K562 (cell line): ENCODE measurements at regions not wholly inside any gene's neighbourhood (a gene's known extent, or its start where the extent isn't known, plus 50 kb on each side); places are given as distances from the start of the nearest gene placed in this dataset.

Experiments used
- ATAC-seq: fragments of 200-7000 bp; cut with Tn5 transposase; 3 replicates; pipeline ENCODE4 v1.9.1; 2020; ENCODE audit warnings: moderate library complexity
- BruUV-seq: library from RNA; stranded (reverse); fragments of 400-500 nt; replicated peaks from 2 replicates; lab custom pipeline; 2021; lab: Mats Ljungman, UMichigan
- CTCF ChIA-PET: fragments of 300-600 bp; formaldehyde crosslinking; extraction: SDS; loops from one replicate; lab custom pipeline; 2021; ENCODE audit warnings: low intra/inter-chr PET ratio; lab: Yijun Ruan, JAX
- POLR2A ChIA-PET: fragments of 300-600, 350-650 bp; sonication (Branson Sonifier 250); formaldehyde crosslinking; extraction: SDS; loops from one replicate; lab custom pipeline; 2021; ENCODE audit warnings: antibody characterized with exemption, inconsistent platforms; lab: Yijun Ruan, JAX
- DNase-seq, 4 experiments: peaks; one replicate each; pipeline versions ENCODE4 v3.0.0 to v3.0.0-alpha.2; 2011 to 2018; ENCODE audit warnings: low spot score in 3 of 4, mixed read lengths in 3 of 4; ENCODE audit errors: extremely low read depth in 1 of 4
- FAIRE-seq: peaks from 2 replicates; lab custom pipeline; 2011; peaks lifted over from hg19 to GRCh38; lab: Jason Lieb, UNC
- H2AFZ ChIP-seq: 2 replicates; pipeline ENCODE4 v1.6.0; 2011; ENCODE audit warnings: low read depth, low read length, control low read depth, inconsistent platforms
- H3K27ac ChIP-seq: fragments of 200-600 bp; 3 replicates; pipeline ENCODE4 v1.8.0; 2011; ENCODE audit warnings: low read depth, mild to moderate bottlenecking, control low read depth, inconsistent platforms, low read length, moderate library complexity, mixed read lengths; ENCODE audit errors: extremely low read depth
- H3K27me3 ChIP-seq, 2 experiments: fragments of 300-600 bp in 1 of 2; 2 replicates in 1 of 2; 3 replicates in 1 of 2; pipeline versions ENCODE4 v1.6.0 to v1.8.0; 2011; ENCODE audit warnings: inconsistent platforms in 2 of 2, low read length in 2 of 2, mild to moderate bottlenecking in 1 of 2, mixed read lengths in 1 of 2, moderate library complexity in 1 of 2; ENCODE audit not compliant: control insufficient read depth in 2 of 2, insufficient read depth in 2 of 2
- H3K36me3 ChIP-seq: fragments of 300-600 bp; 3 replicates; pipeline ENCODE4 v1.8.0; 2011; ENCODE audit warnings: mild to moderate bottlenecking, low read length, inconsistent platforms; ENCODE audit not compliant: control insufficient read depth, insufficient read depth
- H3K4me1 ChIP-seq, 2 experiments: fragments of 200-600 bp in 1 of 2; replicated peaks in 1 of 2; 2 replicates in 1 of 2; 3 replicates in 1 of 2; pipeline versions ENCODE4 v1.5.1 to v1.8.0; 2011; ENCODE audit warnings: inconsistent platforms in 2 of 2, low read length in 2 of 2, mild to moderate bottlenecking in 1 of 2, mixed read lengths in 1 of 2, moderate library complexity in 1 of 2; ENCODE audit not compliant: control insufficient read depth in 2 of 2, insufficient read depth in 2 of 2
- H3K4me2 ChIP-seq: 2 replicates; pipeline ENCODE4 v1.6.1; 2011; ENCODE audit warnings: low read length, control low read depth, inconsistent platforms, mixed read lengths; ENCODE audit not compliant: insufficient read depth
- H3K4me3 ChIP-seq: fragments of 200-600 bp; sonication (generic), shearing (Covaris generic); 2 replicates; pipeline ENCODE4 v1.5.1; 2016; ENCODE audit warnings: control low read depth, inconsistent platforms
- H3K79me2 ChIP-seq: fragments of 200-600 bp; 3 replicates; pipeline ENCODE4 v1.8.0; 2011; ENCODE audit warnings: low read length, inconsistent platforms; ENCODE audit not compliant: control insufficient read depth, insufficient read depth
- H3K9ac ChIP-seq, 2 experiments: 2 replicates each; pipeline versions ENCODE4 v1.6.0 to v1.6.1; 2011; ENCODE audit warnings: low read depth in 2 of 2, low read length in 2 of 2, control low read depth in 1 of 2, inconsistent platforms in 1 of 2, mild to moderate bottlenecking in 1 of 2, mixed read lengths in 1 of 2; ENCODE audit not compliant: insufficient read depth in 1 of 2
- H3K9me1 ChIP-seq: one replicate; pipeline ENCODE4 v1.6.0; 2011; ENCODE audit warnings: inconsistent platforms, mild to moderate bottlenecking, low read length, moderate library complexity; ENCODE audit not compliant: control insufficient read depth, insufficient read depth
- H3K9me3 ChIP-seq: replicated peaks from 2 replicates; pipeline ENCODE4 v1.5.1; 2011; ENCODE audit warnings: low read depth, low read length, inconsistent platforms; ENCODE audit not compliant: control insufficient read depth, insufficient read depth
- H4K20me1 ChIP-seq: replicated peaks from 2 replicates; pipeline ENCODE4 v1.6.1; 2011; ENCODE audit warnings: low read length, inconsistent platforms, mixed read lengths; ENCODE audit not compliant: control insufficient read depth, insufficient read depth
- BCL6 ChIP-seq: fragments of 250-450 bp; sonication (Bioruptor Pico); IDR thresholded peaks from 2 replicates; pipeline ENCODE4 v1.4.0; 2020
- CBX1 ChIP-seq: sonication (generic); IDR thresholded peaks from 2 replicates; pipeline ENCODE4 v1.6.1; 2016; ENCODE audit warnings: antibody characterized with exemption, low read depth, mild to moderate bottlenecking
- CBX3 ChIP-seq, 2 experiments: IDR thresholded peaks; 1 replicate in 1 of 2; 2 replicates in 1 of 2; pipeline ENCODE4 v1.6.1; 2012; ENCODE audit warnings: inconsistent platforms in 2 of 2, low read length in 2 of 2, borderline replicate concordance in 1 of 2, control low read depth in 1 of 2
- CBX5 ChIP-seq: IDR thresholded peaks from 2 replicates; pipeline ENCODE4 v1.6.1; 2014; ENCODE audit warnings: low read depth, borderline replicate concordance
- SLC30A9 ChIP-seq: fragments of 250-450 bp; sonication (Bioruptor Pico); IDR thresholded peaks from 2 replicates; pipeline ENCODE4 v1.8.0; 2022; ENCODE audit warnings: mild to moderate bottlenecking, moderate library complexity
- SMAD4 ChIP-seq: fragments of 250-450 bp; sonication (Bioruptor Pico); conservative IDR thresholded peaks from 2 replicates; pipeline ENCODE4 v1.8.0; 2021; ENCODE audit warnings: inconsistent platforms, mild to moderate bottlenecking, moderate library complexity
- SMARCE1 ChIP-seq: fragments of 450-650 bp; IDR thresholded peaks from 2 replicates; pipeline ENCODE4 v1.7.1; 2016; ENCODE audit warnings: mild to moderate bottlenecking
- TRIM24 ChIP-seq, 2 experiments: fragments of 450-650 bp; IDR thresholded peaks; 2 replicates each; pipeline ENCODE4 v1.6.1; 2016
- TRIM28 ChIP-seq: fragments of 450-650 bp; IDR thresholded peaks from 2 replicates; pipeline ENCODE4 v1.6.1; 2017
- ZNF766 ChIP-seq: fragments of 200-800 bp; sonication (Bioruptor generic); conservative IDR thresholded peaks from 2 replicates; pipeline ENCODE4 v1.6.1; 2016; ENCODE audit warnings: missing genetic modification characterization, missing compliant biosample characterization
- ZSCAN29 ChIP-seq: fragments of 450-650 bp; IDR thresholded peaks from 2 replicates; pipeline ENCODE4 v1.6.1; 2017
- WGBS: fragments of 100-300 bp; shearing (Covaris generic); methylation state at CpG from one replicate; pipeline ENCODE4 v1.1.6; 2016; ENCODE audit warnings: low coverage, mixed read lengths; ENCODE audit not compliant: insufficient coverage; ENCODE audit errors: missing lambda C conversion rate; 5-methylcytosine and 5-hydroxymethylcytosine counted together
- in situ Hi-C: fragments of 300-500 bp; cut with MboI; formaldehyde crosslinking; loops from 4 replicates; pipeline ENCODE4 v1.15.0; 2018; ENCODE audit warnings: inconsistent platforms, mixed read lengths
- intact Hi-C: fragments of 100-400 bp; cut with micrococcal nuclease; formaldehyde crosslinking; loops from 2 replicates; pipeline ENCODE4 v1.14.2; 2022
- TF ChIP-seq, protein P1 (sequence below): fragments of 250-450 bp; sonication (Bioruptor Pico); IDR thresholded peaks from 2 replicates; pipeline ENCODE4 v1.8.0; 2021; ENCODE audit warnings: moderate library complexity, mild to moderate bottlenecking, inconsistent platforms
- TF ChIP-seq, protein P2 (sequence below): sonication (generic); formaldehyde crosslinking; IDR thresholded peaks from 2 replicates; pipeline ENCODE4 v1.8.0; 2022; ENCODE audit warnings: mild to moderate bottlenecking, missing genetic modification reagents, borderline replicate concordance
- TF ChIP-seq, protein P3 (sequence below), 2 experiments: fragments of 450-650 bp; IDR thresholded peaks; 2 replicates each; pipeline ENCODE4 v1.6.1; 2018; ENCODE audit warnings: mild to moderate bottlenecking in 2 of 2, low read depth in 1 of 2; ENCODE audit not compliant: partially characterized antibody in 2 of 2
- TF ChIP-seq, protein P4 (sequence below): fragments of 250-450 bp; sonication (Bioruptor Pico); IDR thresholded peaks from 2 replicates; pipeline ENCODE4 v1.9.0; 2021; ENCODE audit warnings: mild to moderate bottlenecking

DNA sequence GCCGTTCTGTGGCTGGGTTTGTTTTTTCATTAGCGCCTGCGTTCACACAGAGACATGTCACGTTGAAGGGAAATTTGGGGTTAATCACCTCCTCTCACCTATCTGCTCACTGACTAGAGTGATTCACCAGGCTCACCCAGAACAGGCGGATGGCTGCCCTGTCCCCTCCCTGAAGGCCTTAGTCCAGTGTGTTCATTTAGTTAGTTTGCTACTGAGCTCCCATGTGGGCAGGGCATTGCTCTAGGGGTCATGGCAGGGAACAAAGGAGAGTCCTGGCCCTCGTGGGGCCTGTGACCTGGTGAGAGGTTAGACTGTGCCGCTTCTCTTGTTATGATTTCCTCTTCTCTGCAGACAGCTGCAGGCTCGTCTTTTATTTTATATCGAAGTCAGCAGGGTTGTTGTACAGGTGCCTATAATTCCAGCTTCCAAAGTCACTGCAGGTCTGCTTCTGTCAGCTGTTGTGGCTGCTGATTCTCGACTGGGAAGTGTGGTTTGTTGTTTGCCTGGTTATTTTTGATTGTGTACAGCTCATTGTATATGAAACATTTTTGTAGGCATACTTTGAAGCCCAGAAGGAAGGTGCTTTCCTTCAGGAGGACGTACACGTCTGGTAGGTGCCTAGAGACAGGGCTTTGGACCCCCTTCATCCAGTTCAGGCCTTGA is 73.4 kb upstream of the GSE1 start:
- Histone ChIP-seq H2AFZ (no peak overlapping the region), H3K4me1 (peaks cover 56 to 82% of the 10 kb centered on the region in 2 experiments), H3K27ac (no peak overlapping the region), H3K4me3 (no peak overlapping the region), H3K9ac (no peak overlapping the region), H3K9me1 (peaks cover 7% of the 10 kb centered on the region), H3K9me3 (peaks cover 8% of the 10 kb centered on the region), H3K4me2 (no peak overlapping the region), H3K79me2 (peaks cover 66% of the 10 kb centered on the region), H4K20me1 (no peaks in the 10 kb centered on the region), H3K27me3 (no peaks in the 10 kb centered on the region; a peak in 1 of 5 replicates), H3K36me3 (peaks cover 15% of the 10 kb centered on the region; the same call in 2 of the 3 replicates)
- in situ Hi-C loops: no loop called here
- WGBS: 83% methylated on average over 12 of the region's 12 CpGs
- intact Hi-C loops: no loop called here
- no TSS peak for BruUV-seq
- no peak for DNase-seq
- POLR2A ChIA-PET: interaction anchor here (0.6 to 7.2 kb wide), 6 partner anchors 12 to 135 kb away, joined by 3 to 122 read pairs (median 3); no protein-coding TSS in a partner anchor
- CTCF ChIA-PET: no interaction called here
- ATAC-seq: no peak
- FAIRE-seq: no peak
- TF ChIP-seq, protein P1, sequence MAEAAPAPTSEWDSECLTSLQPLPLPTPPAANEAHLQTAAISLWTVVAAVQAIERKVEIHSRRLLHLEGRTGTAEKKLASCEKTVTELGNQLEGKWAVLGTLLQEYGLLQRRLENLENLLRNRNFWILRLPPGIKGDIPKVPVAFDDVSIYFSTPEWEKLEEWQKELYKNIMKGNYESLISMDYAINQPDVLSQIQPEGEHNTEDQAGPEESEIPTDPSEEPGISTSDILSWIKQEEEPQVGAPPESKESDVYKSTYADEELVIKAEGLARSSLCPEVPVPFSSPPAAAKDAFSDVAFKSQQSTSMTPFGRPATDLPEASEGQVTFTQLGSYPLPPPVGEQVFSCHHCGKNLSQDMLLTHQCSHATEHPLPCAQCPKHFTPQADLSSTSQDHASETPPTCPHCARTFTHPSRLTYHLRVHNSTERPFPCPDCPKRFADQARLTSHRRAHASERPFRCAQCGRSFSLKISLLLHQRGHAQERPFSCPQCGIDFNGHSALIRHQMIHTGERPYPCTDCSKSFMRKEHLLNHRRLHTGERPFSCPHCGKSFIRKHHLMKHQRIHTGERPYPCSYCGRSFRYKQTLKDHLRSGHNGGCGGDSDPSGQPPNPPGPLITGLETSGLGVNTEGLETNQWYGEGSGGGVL (CRISPR knock-in tag): no peak
- TF ChIP-seq CBX3 (IDR thresholded peaks at IDR 0.05; ENCODE audit: borderline replicate concordance in 1 of 2, low read length in 2 of 2) (peak in 1 of 2 experiments; percentile 73; a peak in 2 of 3 replicates), SMAD4 (CRISPR knock-in tag) (no peak), SLC30A9 (CRISPR knock-in tag) (no peak), BCL6 (CRISPR knock-in tag) (no peak), ZSCAN29 (no peak), CBX5 (peak; percentile 70; the same call in 1 of the 2 replicates), TRIM24 (IDR thresholded peaks at IDR 0.05) (0 out of 4 replicates have a peak, but pooled peaks of 1 of the 2 experiments have one; percentile 37), CBX1 (peak; percentile 65), SMARCE1 (no peak), TRIM28 (peak; percentile 87), ZNF766 (CRISPR knock-in tag) (no peak)
- TF ChIP-seq, protein P2, sequence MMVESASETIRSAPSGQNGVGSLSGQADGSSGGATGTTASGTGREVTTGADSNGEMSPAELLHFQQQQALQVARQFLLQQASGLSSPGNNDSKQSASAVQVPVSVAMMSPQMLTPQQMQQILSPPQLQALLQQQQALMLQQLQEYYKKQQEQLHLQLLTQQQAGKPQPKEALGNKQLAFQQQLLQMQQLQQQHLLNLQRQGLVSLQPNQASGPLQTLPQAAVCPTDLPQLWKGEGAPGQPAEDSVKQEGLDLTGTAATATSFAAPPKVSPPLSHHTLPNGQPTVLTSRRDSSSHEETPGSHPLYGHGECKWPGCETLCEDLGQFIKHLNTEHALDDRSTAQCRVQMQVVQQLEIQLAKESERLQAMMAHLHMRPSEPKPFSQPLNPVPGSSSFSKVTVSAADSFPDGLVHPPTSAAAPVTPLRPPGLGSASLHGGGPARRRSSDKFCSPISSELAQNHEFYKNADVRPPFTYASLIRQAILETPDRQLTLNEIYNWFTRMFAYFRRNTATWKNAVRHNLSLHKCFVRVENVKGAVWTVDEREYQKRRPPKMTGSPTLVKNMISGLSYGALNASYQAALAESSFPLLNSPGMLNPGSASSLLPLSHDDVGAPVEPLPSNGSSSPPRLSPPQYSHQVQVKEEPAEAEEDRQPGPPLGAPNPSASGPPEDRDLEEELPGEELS (CRISPR knock-in tag): no peak
- TF ChIP-seq, protein P3, sequence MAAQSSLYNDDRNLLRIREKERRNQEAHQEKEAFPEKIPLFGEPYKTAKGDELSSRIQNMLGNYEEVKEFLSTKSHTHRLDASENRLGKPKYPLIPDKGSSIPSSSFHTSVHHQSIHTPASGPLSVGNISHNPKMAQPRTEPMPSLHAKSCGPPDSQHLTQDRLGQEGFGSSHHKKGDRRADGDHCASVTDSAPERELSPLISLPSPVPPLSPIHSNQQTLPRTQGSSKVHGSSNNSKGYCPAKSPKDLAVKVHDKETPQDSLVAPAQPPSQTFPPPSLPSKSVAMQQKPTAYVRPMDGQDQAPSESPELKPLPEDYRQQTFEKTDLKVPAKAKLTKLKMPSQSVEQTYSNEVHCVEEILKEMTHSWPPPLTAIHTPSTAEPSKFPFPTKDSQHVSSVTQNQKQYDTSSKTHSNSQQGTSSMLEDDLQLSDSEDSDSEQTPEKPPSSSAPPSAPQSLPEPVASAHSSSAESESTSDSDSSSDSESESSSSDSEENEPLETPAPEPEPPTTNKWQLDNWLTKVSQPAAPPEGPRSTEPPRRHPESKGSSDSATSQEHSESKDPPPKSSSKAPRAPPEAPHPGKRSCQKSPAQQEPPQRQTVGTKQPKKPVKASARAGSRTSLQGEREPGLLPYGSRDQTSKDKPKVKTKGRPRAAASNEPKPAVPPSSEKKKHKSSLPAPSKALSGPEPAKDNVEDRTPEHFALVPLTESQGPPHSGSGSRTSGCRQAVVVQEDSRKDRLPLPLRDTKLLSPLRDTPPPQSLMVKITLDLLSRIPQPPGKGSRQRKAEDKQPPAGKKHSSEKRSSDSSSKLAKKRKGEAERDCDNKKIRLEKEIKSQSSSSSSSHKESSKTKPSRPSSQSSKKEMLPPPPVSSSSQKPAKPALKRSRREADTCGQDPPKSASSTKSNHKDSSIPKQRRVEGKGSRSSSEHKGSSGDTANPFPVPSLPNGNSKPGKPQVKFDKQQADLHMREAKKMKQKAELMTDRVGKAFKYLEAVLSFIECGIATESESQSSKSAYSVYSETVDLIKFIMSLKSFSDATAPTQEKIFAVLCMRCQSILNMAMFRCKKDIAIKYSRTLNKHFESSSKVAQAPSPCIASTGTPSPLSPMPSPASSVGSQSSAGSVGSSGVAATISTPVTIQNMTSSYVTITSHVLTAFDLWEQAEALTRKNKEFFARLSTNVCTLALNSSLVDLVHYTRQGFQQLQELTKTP (IDR thresholded peaks at IDR 0.05; ENCODE audit: low read depth in 1 of 2, partially characterized antibody in 2 of 2): peak in 1 of 2 experiments; percentile 98
- TF ChIP-seq, protein P4, sequence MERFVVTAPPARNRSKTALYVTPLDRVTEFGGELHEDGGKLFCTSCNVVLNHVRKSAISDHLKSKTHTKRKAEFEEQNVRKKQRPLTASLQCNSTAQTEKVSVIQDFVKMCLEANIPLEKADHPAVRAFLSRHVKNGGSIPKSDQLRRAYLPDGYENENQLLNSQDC (CRISPR knock-in tag): no peak
